ENCODE measurements at regions not wholly inside any gene's neighbourhood (a gene's known extent, or its start where the extent isn't known, plus 50 kb on each side); places are given as distances from the start of the nearest gene placed in this dataset.
A peak's percentile ranks its signal among the peaks of the same experiment; 100 is the strongest.

DNA sequence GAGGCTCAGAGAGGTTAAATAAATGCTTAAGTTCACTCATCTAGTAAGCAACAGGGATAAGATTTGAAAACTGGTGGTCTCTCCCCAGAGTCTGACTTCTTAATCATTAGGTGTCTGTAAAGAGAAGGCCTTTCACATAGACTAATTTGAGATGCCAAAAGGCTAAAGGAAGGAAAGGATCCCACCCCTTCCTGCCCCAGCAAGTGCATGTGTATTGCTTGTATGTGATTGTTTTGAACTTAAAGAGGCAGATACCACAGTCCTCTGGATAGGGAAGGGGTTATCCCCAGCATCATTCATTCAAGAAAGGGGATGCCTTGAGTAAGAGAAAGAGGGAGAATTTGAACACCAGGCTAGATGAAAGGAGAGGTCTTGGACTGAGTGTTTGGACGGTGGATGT is 192.0 kb downstream of the OGFRL1 start:
- Histone ChIP-seq H3K36me3 (ENCODE audit: control insufficient read depth, insufficient read depth, low read length) (no peaks in the 10 kb centered on the region), H3K9me3 (ENCODE audit: control insufficient read depth, insufficient read depth, low read depth, low read length) (no peaks in the 10 kb centered on the region), H3K4me3 (ENCODE audit: low read depth, low read length) (no peak overlapping the region), H3K27me3 (ENCODE audit: control insufficient read depth, insufficient read depth, low read length) (no peaks in the 10 kb centered on the region), H3K4me1 (ENCODE audit: control insufficient read depth, insufficient read depth, low read length) (peaks cover 22% of the 10 kb centered on the region), H3K27ac (ENCODE audit: low read depth, low read length) (no peak overlapping the region), H3K9ac (ENCODE audit: low read length) (no peak overlapping the region)

DNA sequence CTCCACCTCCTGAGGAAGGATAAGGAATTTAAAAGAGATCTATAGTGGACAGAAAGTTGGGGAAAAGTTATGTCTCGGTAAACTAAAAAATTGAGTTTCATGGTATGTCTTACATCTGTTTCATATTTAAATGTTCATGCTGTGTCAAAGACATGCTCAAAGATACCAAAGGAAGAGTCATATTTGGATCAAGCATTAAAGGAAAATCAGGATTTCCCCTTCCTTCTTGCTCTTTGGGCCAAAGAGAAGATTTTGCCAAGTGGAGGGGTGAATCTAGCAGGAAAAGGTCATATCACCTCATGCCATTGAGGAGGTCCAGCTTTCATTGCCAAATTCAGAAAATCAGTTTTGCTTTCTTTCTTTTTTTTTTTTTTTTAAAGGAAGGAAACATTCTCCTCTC is 192.4 kb downstream of the OGFRL1 start:
- Histone ChIP-seq H3K27me3 (ENCODE audit: control insufficient read depth, insufficient read depth, low read length) (no peaks in the 10 kb centered on the region), H3K4me3 (ENCODE audit: low read depth, low read length) (no peak overlapping the region), H3K36me3 (ENCODE audit: control insufficient read depth, insufficient read depth, low read length) (no peaks in the 10 kb centered on the region), H3K9me3 (ENCODE audit: control insufficient read depth, insufficient read depth, low read depth, low read length) (no peaks in the 10 kb centered on the region), H3K27ac (ENCODE audit: low read depth, low read length) (no peak overlapping the region), H3K4me1 (ENCODE audit: control insufficient read depth, insufficient read depth, low read length) (peaks cover 22% of the 10 kb centered on the region), H3K9ac (ENCODE audit: low read length) (no peak overlapping the region)

DNA sequence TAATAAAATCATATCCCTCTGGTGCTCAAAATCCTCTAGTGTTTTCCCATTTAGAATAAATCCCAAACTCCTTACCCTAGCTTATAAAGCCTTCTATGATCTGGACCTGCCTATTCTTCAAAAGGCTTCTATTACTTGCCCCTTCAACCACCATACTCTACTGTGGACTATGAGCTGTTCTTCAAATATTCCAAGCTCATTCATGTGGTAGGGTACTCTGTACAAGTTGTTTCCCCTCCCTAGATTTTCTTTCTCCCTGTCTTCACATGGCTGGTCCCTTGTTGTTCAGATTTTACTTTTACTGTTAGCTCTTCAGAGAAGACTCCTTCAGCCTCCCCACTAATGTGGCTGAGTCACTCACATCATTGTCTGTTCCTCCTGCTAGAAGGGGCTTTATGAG is 193.2 kb downstream of the OGFRL1 start:
- H3K27ac ChIP-seq (ENCODE audit: low read depth, low read length) = no peak overlapping the region
- peaks cover 22% of the 10 kb centered on the region for H3K4me1 ChIP-seq (ENCODE audit: control insufficient read depth, insufficient read depth, low read length)
- no peaks in the 10 kb centered on the region for H3K27me3 ChIP-seq (ENCODE audit: control insufficient read depth, insufficient read depth, low read length)
- H3K9me3 ChIP-seq (ENCODE audit: control insufficient read depth, insufficient read depth, low read depth, low read length) = no peaks in the 10 kb centered on the region
- no peak overlapping the region for H3K4me3 ChIP-seq (ENCODE audit: low read depth, low read length)
- no peaks in the 10 kb centered on the region for H3K36me3 ChIP-seq (ENCODE audit: control insufficient read depth, insufficient read depth, low read length)
- no peak overlapping the region for H3K9ac ChIP-seq (ENCODE audit: low read length)

DNA sequence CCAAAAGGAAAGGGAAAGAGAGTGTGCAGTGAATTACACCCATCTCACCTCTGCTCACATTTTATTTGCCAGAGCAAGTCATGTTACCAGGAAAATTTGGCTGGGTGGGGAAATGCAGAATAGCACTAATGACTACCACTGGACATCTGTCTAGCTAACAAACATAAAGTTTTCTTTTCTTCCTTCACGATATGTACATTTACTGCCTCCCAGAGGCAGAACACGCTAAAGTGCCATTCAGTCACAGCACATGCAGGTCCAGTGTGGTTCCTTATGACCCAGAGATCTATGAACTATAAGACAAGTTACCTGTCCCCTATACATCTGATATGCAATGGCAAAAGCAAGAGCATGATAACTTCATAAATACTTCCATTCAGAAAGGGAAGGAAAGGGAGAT is 194.1 kb downstream of the OGFRL1 start:
- Histone ChIP-seq H3K27ac (ENCODE audit: low read depth, low read length) (no peak overlapping the region), H3K4me1 (ENCODE audit: control insufficient read depth, insufficient read depth, low read length) (peaks cover 20% of the 10 kb centered on the region)

DNA sequence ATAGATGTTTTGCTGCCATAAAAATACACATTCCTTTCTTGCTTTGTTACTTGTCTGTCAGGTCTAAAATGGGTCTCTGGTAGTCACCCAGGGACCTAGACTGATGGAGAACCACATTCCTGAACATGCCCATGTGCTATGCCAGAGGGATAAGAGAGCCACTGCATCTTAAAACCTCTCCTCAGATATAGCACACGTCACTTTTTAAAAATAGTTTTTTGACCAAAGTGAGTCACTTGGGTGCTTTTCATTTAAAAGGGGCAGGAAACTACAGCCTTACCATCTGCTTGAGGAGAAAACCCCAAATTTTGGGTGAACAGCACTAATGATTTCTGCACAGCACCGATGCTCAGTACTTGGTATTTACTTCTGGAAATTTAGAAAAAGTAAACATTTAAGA is 197.8 kb downstream of the OGFRL1 start:
- H3K9ac ChIP-seq (ENCODE audit: low read length) = no peak overlapping the region
- no peak overlapping the region for H3K4me3 ChIP-seq (ENCODE audit: low read depth, low read length)
- no peak overlapping the region for H3K27ac ChIP-seq (ENCODE audit: low read depth, low read length)
- H3K27me3 ChIP-seq (ENCODE audit: control insufficient read depth, insufficient read depth, low read length) = no peaks in the 10 kb centered on the region
- H3K4me1 ChIP-seq (ENCODE audit: control insufficient read depth, insufficient read depth, low read length) = peaks cover 17% of the 10 kb centered on the region
- no peaks in the 10 kb centered on the region for H3K36me3 ChIP-seq (ENCODE audit: control insufficient read depth, insufficient read depth, low read length)
- no peaks in the 10 kb centered on the region for H3K9me3 ChIP-seq (ENCODE audit: control insufficient read depth, insufficient read depth, low read depth, low read length)

More for the DNA sequence above, 194.1 kb downstream of the OGFRL1 start:
- Histone ChIP-seq H3K36me3 (ENCODE audit: control insufficient read depth, insufficient read depth, low read length) (no peaks in the 10 kb centered on the region), H3K9me3 (ENCODE audit: control insufficient read depth, insufficient read depth, low read depth, low read length) (no peaks in the 10 kb centered on the region), H3K27me3 (ENCODE audit: control insufficient read depth, insufficient read depth, low read length) (no peaks in the 10 kb centered on the region), H3K9ac (ENCODE audit: low read length) (no peak overlapping the region), H3K4me3 (ENCODE audit: low read depth, low read length) (no peak overlapping the region)

DNA sequence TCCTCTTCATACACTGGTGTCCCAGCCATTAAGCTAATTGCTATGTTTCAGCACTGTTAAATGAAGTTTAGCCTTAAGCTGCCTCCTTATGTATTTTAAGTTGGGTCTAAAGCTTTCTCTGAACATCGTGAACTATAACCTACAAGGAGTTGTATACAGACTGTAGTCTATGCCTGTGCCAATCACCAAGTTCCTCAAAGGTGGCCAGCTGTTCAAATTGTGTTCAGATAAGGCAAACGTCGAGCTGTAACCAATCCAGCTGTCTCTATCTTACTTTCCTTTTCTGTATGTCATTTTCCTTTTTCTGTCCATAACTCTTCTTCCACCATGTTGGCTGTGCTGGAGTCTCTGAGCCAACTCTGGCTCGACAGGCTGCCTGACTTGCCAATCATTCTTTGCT is 199.6 kb downstream of the OGFRL1 start:
- no peaks in the 10 kb centered on the region for H3K36me3 ChIP-seq (ENCODE audit: control insufficient read depth, insufficient read depth, low read length)
- no peak overlapping the region for H3K4me3 ChIP-seq (ENCODE audit: low read depth, low read length)
- no peaks in the 10 kb centered on the region for H3K9me3 ChIP-seq (ENCODE audit: control insufficient read depth, insufficient read depth, low read depth, low read length)
- H3K27me3 ChIP-seq (ENCODE audit: control insufficient read depth, insufficient read depth, low read length) = no peaks in the 10 kb centered on the region
- no peak overlapping the region for H3K9ac ChIP-seq (ENCODE audit: low read length)
- H3K4me1 ChIP-seq (ENCODE audit: control insufficient read depth, insufficient read depth, low read length) = peaks cover 17% of the 10 kb centered on the region
- no peak overlapping the region for H3K27ac ChIP-seq (ENCODE audit: low read depth, low read length)

DNA sequence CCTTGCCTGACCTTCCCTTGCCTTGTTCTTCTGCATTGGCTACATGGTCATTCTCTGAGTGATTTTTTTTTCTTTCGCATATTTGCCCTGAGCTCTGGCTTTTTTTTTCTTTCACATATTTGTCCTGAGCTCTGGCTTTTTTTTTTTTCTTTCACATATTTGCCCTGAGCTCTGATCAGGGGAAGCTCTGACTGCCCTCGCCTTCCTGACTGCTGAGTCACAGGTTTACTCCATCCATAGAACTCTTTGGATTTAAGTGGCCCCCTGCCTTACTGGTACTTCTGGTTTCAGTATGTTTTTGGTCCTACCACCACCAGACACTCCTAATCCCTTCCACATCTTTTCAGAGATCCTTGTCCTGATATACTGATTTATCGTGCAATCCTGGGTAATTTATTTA is 201.1 kb downstream of the OGFRL1 start:
- no peaks in the 10 kb centered on the region for H3K9me3 ChIP-seq (ENCODE audit: control insufficient read depth, insufficient read depth, low read depth, low read length)
- no peaks in the 10 kb centered on the region for H3K27me3 ChIP-seq (ENCODE audit: control insufficient read depth, insufficient read depth, low read length)
- no peak overlapping the region for H3K4me3 ChIP-seq (ENCODE audit: low read depth, low read length)
- H3K9ac ChIP-seq (ENCODE audit: low read length) = no peak overlapping the region
- H3K4me1 ChIP-seq (ENCODE audit: control insufficient read depth, insufficient read depth, low read length) = peaks cover 17% of the 10 kb centered on the region
- H3K36me3 ChIP-seq (ENCODE audit: control insufficient read depth, insufficient read depth, low read length) = no peaks in the 10 kb centered on the region
- peak overlapping the region; percentile 55; the same call in 1 of the 2 replicates for H3K27ac ChIP-seq (ENCODE audit: low read depth, low read length)

DNA sequence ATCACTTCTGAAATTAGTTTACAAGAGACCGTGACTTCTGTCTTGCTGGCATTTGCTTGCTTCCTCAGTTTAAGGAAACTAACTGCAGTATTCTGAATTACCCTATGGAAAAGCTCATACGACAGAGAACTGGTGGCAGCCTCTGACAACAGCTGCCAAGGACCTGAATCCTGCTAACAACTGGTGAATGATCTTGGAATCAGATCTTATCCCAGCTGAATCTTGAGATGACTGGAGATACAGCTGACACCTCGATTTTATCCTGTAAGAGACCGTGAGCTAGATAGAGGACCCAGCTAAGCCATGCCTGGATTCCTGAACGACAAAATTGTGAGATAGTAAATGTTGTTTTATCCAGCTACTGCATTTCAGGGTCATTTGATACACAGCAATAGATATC is 202.3 kb downstream of the OGFRL1 start:
- Histone ChIP-seq H3K9me3 (ENCODE audit: control insufficient read depth, insufficient read depth, low read depth, low read length) (no peaks in the 10 kb centered on the region), H3K4me1 (ENCODE audit: control insufficient read depth, insufficient read depth, low read length) (peaks cover 17% of the 10 kb centered on the region), H3K27me3 (ENCODE audit: control insufficient read depth, insufficient read depth, low read length) (no peaks in the 10 kb centered on the region), H3K27ac (ENCODE audit: low read depth, low read length) (no peak overlapping the region), H3K9ac (ENCODE audit: low read length) (no peak overlapping the region), H3K4me3 (ENCODE audit: low read depth, low read length) (no peak overlapping the region), H3K36me3 (ENCODE audit: control insufficient read depth, insufficient read depth, low read length) (no peaks in the 10 kb centered on the region)

DNA sequence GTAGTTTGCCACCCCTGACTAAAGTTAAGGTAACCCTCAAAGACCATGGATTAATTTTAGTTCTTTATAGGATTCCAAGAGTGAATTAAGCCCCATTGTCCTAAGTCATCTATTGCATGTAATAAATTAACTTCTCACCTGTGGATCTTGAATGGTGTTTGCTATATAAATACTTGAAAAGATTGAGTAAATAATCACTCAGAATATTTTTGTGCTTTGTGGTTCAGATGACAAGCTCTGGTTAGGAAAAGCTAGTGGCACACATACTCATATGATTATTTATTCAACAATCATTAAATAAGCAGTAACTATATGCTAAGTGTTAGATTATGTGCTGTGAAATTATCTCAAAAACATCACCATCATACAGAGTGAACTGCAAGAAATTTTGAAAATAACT is 203.2 kb downstream of the OGFRL1 start:
- no peak overlapping the region for H3K27ac ChIP-seq (ENCODE audit: low read depth, low read length)
- no peak overlapping the region for H3K9ac ChIP-seq (ENCODE audit: low read length)
- H3K27me3 ChIP-seq (ENCODE audit: control insufficient read depth, insufficient read depth, low read length) = no peaks in the 10 kb centered on the region
- no peaks in the 10 kb centered on the region for H3K9me3 ChIP-seq (ENCODE audit: control insufficient read depth, insufficient read depth, low read depth, low read length)
- no peaks in the 10 kb centered on the region for H3K36me3 ChIP-seq (ENCODE audit: control insufficient read depth, insufficient read depth, low read length)
- peaks cover 17% of the 10 kb centered on the region for H3K4me1 ChIP-seq (ENCODE audit: control insufficient read depth, insufficient read depth, low read length)
- no peak overlapping the region for H3K4me3 ChIP-seq (ENCODE audit: low read depth, low read length)

DNA sequence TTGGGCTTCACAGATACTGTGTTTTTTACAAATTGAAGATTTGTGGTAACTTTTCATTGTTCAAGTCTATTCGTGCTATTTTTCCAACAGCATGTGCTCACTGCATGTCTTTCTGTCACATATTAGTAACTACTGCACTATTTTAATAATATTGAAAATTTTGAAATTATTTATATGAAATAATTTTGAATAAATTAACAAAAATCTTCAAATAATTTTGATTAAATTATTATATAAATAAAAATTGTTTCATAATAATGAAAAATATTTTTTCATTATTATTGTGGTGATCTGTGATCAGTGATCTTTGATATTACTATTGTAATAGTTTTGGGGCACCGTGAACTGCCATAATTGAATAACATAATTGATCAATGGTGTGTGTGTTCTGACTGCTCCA is 204.1 kb downstream of the OGFRL1 start:
- Histone ChIP-seq H3K9ac (ENCODE audit: low read length) (no peak overlapping the region), H3K36me3 (ENCODE audit: control insufficient read depth, insufficient read depth, low read length) (no peaks in the 10 kb centered on the region), H3K9me3 (ENCODE audit: control insufficient read depth, insufficient read depth, low read depth, low read length) (no peaks in the 10 kb centered on the region), H3K4me3 (ENCODE audit: low read depth, low read length) (no peak overlapping the region), H3K27ac (ENCODE audit: low read depth, low read length) (no peak overlapping the region), H3K4me1 (ENCODE audit: control insufficient read depth, insufficient read depth, low read length) (peaks cover 17% of the 10 kb centered on the region), H3K27me3 (ENCODE audit: control insufficient read depth, insufficient read depth, low read length) (no peaks in the 10 kb centered on the region)

DNA sequence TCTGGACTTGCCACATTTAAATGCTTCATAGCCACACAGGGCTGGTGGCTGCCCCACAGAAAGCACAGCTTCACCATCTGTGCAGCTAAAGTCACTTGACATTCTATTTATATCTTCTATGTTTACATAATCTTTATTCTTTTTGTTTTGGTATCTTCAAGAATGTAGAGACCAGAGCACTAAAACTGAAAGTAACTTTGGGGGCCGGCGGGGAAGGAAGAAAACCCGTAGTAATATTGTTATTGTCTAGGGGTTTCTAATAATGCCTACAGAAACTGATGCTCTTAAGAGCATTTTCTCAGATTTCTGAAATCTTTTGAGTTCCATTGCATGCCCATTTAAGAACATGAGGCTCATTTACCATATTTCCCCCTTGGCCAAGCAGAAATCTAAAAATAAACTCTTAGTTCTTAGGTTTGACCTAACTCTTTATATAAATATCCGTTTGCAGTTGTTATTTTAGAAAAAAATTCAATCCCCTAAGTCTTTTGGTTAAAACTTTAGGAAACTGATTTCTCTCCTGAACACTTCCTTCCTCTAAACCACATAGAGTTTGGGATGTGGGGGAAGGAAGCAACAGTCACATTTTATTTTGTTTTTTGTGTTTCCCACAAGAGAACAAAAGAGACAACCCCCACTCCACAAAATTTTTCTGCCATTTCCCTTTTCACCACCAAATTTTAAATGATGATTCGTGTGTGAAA is 207.6 kb downstream of the OGFRL1 start:
- H3K9ac ChIP-seq (ENCODE audit: low read length) = no peak overlapping the region
- no peaks in the 10 kb centered on the region; the same call in 1 of the 2 replicates for H3K4me1 ChIP-seq (ENCODE audit: control insufficient read depth, insufficient read depth, low read length)
- no peaks in the 10 kb centered on the region for H3K27me3 ChIP-seq (ENCODE audit: control insufficient read depth, insufficient read depth, low read length)
- no peaks in the 10 kb centered on the region for H3K9me3 ChIP-seq (ENCODE audit: control insufficient read depth, insufficient read depth, low read depth, low read length)
- no peaks in the 10 kb centered on the region for H3K36me3 ChIP-seq (ENCODE audit: control insufficient read depth, insufficient read depth, low read length)
- H3K27ac ChIP-seq (ENCODE audit: low read depth, low read length) = no peak overlapping the region
- H3K4me3 ChIP-seq (ENCODE audit: low read depth, low read length) = no peak overlapping the region

DNA sequence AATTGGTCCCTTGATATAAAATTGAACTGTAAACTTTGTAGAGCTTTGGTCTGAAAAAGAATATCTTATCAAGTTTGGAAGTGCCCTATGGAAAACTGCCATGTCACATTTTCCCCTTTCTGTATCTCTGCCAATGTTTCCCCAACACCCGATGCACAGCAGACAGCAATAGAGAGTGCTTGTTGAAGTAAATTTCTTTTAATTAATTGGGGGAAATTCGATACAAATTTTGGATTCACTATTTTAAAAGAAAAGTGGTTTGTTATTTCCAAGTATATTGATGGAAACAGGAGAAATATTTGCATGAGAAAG is 208.1 kb downstream of the OGFRL1 start:
- H3K4me1 ChIP-seq (ENCODE audit: control insufficient read depth, insufficient read depth, low read length) = no peaks in the 10 kb centered on the region; the same call in 1 of the 2 replicates
- no peak overlapping the region for H3K4me3 ChIP-seq (ENCODE audit: low read depth, low read length)
- H3K27ac ChIP-seq (ENCODE audit: low read depth, low read length) = no peak overlapping the region
- no peaks in the 10 kb centered on the region for H3K27me3 ChIP-seq (ENCODE audit: control insufficient read depth, insufficient read depth, low read length)
- no peak overlapping the region for H3K9ac ChIP-seq (ENCODE audit: low read length)
- no peaks in the 10 kb centered on the region for H3K9me3 ChIP-seq (ENCODE audit: control insufficient read depth, insufficient read depth, low read depth, low read length)
- H3K36me3 ChIP-seq (ENCODE audit: control insufficient read depth, insufficient read depth, low read length) = no peaks in the 10 kb centered on the region
